NOMO-1 (cell line): ENCODE measurements at regions not wholly inside any gene's neighbourhood (a gene's known extent, or its start where the extent isn't known, plus 50 kb on each side); places are given as distances from the start of the nearest gene placed in this dataset.

Source experiments
- DNase-seq, 2 experiments: peaks; one replicate each; lab custom pipeline; 2025; ENCODE audit not compliant: unreplicated experiment in 2 of 2; lab: John Stamatoyannopoulos, UW

DNA sequence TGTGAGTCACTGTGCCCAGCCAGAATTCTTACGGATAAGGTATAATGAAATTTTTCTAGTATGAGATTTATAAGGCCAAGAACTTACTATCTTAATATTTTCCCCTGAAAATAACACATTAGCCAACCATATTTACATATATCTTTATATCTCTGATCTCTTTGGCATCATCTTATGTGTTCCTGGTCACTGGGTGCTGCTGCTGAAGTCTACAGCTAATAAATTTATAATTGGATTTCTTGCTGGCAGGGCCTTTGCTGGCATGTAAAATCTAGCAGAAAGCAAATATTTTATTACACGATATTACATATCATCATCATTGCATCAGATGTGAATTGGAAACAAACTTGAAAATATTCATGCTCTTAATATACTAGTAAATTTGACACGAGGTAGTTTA lies 590.7 kb downstream of the ANXA1 start:
- no peak for DNase-seq

DNA sequence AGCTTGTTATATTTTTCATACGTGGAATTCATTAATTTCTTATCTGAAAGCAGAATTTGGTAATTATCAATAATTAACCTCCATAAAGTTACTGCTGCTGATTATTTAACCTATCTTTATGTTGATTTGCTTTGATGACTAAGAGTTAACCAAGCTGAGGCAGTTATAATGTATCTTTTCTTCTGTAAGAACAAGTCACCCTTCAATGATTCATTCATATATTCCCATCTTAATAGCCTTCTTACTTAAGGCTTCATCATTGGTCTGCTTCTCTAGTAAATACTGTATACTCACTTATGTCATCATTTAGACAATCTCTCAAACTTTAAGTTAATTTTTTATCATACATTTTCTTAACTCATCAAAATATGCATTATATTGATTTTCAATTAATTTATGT lies 592.2 kb downstream of the ANXA1 start:
- no peak for DNase-seq

- no peak for DNase-seq
These were observed 593.9 kb downstream of the ANXA1 start for GRCh38 chr9:73745598-73745997.

- DNase-seq, result no peak
These were observed 601.5 kb downstream of the ANXA1 start for GRCh38 chr9:73753171-73753570.

- DNase-seq, result no peak
These were observed 610.2 kb downstream of the ANXA1 start for GRCh38 chr9:73761905-73762304.

DNA sequence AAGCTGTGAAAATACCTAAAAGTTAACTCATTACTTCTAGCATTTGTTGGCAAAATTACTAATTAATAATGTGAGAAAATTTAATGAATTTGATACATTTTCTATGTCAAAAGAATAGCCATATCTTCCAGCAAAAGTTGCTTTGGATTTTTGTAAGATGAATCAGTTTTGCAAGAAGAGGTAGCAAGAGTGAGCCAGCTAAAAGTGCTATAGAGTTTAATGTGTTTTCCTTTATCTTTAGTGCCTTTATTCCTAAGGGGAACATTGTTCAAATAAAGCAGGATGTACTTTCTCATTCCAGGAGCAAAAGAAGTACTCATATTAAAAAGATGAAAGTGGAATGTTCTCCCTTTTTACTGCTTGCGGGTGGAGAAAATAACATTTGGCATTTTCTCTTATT lies 622.2 kb downstream of the ANXA1 start:
- DNase-seq, result no peak

DNA sequence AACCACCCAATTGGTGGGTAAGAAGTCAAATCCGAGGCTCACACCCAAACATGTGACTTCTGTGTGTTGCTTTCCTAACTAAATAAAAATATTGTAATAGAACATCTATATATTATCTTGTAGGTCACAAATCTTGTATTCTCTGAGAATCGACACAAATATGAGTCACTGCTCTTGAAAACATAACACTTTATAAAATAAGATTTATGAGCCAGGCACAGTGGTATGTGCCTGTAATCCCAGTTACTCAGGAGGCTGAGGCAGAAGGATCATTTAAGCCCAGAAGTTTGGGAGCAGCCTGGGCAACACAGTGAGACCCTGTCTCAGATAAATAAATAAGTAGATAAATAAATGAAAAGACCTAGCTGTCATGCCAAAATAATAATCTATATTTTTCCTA lies 624.1 kb downstream of the ANXA1 start:
- no peak for DNase-seq

GRCh38 chr9:73780916-73781315 lies 629.3 kb downstream of the ANXA1 start:
- DNase-seq, result no peak

GRCh38 chr9:73782166-73782565 lies 630.5 kb downstream of the ANXA1 start:
- no peak for DNase-seq

DNA sequence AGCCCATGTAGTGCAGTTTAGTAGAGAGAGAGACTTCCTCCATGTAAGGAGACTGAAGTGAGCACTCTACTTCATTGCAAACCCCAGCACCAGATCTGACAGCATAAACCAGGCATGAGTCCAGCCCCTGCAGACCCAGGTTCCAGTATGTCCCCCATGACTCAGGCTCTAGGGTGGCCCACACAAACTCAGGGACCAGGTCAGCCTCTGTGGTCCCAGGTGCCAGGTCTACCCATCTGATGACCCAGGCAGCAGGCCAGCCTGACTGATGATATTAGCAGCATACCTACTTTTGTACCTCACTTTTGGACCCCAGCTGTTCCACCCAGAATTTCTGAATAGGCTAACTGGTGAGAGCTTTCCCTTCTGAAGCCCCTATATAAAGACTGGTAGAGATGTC lies 647.8 kb downstream of the ANXA1 start:
- no peak for DNase-seq

DNA sequence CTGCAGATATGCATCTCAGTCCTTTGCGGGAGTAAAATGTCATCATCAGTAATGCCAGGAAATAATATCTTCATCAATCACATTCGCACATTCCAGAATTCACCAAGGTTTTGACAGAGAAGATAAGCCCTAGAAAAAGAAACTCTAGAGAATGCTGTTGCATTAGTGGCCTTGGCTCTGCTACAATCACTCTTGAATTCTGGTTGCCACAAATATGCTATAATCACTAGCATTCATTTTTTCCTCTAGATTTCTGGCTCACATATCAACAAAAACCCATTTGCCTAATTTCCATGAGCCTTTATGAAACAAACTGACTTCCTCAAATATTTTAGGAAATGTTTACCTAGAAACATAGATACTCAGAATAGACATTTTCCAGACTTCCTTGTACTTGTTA lies 653.4 kb downstream of the ANXA1 start:
- DNase-seq, result no peak

GRCh38 chr9:73805853-73806458 lies 654.3 kb downstream of the ANXA1 start:
- DNase-seq, result no peak

DNA sequence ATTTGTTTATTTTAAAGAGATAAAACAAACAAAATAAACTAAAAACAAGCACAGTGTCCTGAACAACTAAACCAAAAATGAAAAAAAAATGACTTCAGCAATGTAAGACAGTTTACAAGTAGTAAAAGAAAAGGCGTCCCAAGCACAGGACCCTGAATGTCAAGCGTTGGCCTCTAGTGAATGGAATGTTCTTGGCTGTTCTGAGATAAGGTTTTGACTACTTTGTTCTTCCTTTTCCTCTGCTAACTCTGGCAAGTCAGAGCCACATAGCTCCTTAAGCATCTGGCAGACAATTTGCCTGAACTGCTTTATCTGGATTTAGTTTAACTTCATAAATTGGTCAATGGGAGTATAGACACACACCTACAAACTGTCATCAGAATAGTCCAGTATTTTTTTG lies 655.2 kb downstream of the ANXA1 start:
- DNase-seq, result no peak

DNA sequence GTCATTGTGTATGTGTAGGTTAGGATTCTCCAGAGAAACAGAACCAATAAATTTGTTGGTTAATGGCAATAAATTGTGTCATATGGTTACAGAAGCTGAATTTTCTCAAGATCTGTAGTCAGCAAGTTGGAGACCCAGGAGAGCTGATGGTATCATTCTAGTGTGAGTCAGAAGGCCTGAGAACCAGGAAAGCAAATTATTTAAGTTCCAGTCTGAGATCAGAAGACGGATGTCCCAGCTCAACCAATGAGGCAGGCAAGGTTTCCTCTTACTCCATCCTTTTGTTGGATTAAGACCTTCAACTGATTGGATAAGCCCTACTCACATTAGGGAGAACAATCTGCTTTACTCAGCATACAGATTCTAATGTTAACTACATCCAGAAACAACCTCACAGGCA lies 656.3 kb downstream of the ANXA1 start:
- DNase-seq, result no peak

DNA sequence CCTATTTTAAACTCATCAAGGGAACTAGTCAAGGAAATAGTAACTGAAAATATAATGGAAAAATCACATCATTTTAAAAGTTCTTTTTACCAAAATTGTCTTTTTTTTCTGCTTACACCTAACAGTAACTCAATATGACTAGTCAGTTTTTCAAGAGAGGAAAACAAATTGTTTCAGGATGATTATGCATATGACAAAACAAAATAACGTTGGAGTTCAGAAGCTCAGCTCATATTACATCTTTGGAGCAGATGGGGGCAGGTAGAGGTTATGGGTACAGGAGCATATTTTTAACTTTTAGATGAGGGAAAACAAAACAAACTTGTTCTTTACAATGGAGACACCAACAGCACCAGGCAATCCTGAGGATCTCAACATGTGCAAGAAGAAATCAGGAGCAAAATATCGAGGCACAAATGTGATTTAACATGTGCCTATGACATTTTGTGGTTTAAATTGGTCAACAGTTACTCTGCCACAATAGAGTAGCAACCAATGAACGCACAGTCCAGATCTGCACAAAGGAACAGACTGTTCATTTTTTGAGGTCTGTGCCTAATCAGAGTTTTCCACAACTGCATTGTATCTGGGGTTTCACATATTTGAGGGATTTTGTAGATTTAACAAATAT lies 659.0 kb downstream of the ANXA1 start:
- DNase-seq, result no peak

- DNase-seq, result no peak
These were observed 661.9 kb downstream of the ANXA1 start for GRCh38 chr9:73813546-73813945.

DNA sequence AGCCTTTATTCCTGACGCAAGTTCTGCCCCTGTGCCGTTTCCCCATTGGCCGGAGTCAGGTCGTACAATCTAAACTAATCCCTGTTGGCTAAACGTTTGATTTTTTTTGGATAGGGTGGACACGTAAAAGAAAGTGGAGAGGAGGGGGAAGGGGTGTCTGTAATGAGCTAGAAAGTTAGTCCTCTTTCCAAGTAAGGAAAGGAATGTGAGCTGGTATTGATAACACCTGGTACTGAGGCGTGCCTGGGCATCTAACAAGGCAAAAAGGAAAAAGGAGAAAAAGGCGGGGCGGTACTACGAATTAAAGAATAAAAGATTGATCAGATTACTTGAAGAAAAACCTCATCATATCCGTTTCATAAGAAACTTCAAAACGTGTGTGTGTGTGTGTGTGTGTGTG lies 665.2 kb downstream of the ANXA1 start:
- DNase-seq, result no peak

DNA sequence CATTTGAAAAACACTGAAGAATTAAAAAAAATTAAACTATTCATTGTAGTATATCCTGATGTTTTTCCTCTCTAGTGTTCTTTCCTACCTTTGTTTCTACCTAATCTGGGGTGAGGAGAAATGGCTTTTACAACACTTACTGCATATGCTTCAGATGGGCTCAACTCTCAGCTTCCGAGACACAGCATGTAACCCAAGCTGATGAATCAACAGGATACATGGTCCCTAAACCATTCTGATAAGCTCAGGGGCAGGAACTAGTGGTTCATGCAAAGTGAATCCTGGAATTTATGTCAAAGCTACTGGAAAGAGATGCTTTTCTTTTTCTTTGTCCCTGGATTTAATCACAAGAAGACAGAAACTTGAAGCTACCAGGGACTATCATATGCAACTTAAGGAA lies 672.5 kb upstream of the RORB start:
- DNase-seq, result no peak

GRCh38 chr9:73838871-73839270 lies 658.3 kb upstream of the RORB start:
- DNase-seq, result no peak

- no peak for DNase-seq
These were observed 657.7 kb upstream of the RORB start for GRCh38 chr9:73839471-73839870.

DNA sequence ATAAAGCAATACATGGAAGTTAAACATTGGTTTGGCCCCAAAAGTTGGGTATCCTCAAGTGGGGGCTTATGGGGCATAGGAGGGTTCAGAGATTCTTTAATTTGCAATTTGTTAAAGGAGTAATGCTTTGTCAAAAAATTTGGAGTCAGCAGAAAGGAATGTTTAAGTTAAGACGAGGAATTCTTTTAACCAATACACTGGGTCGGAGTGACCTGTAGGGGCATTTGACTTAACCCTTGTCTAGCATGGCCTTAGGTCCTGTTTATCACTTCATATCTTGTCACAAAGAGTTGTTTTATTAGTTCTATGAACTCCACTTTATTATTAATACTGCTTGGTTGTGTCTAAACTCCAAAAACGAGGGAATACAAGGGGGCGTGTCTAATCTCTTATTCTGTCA lies 656.1 kb upstream of the RORB start:
- DNase-seq, result no peak

DNA sequence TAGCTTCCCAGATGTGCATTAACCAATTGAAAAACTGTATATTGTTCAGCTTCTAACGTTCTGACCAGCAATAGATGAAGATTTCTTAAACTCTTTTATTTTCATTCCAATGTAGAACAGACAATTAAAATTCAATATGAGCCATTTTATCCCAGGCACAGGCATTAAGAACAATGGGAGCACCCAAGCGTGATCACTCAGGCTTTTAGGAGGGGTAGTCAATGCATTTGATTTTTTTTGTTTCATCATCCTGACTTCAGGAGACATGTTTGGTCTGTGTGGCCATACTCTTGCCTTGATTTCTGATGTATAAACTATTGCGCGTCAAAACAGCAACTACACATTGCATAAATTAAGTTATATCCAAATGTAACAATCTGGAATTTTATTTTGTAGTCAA lies 653.0 kb upstream of the RORB start:
- no peak for DNase-seq

- DNase-seq, result no peak
These were observed 651.6 kb upstream of the RORB start for GRCh38 chr9:73845539-73845938.
